ENCODE measurements at regions not wholly inside any gene's neighbourhood (a gene's known extent, or its start where the extent isn't known, plus 50 kb on each side); places are given as distances from the start of the nearest gene placed in this dataset.

DNA sequence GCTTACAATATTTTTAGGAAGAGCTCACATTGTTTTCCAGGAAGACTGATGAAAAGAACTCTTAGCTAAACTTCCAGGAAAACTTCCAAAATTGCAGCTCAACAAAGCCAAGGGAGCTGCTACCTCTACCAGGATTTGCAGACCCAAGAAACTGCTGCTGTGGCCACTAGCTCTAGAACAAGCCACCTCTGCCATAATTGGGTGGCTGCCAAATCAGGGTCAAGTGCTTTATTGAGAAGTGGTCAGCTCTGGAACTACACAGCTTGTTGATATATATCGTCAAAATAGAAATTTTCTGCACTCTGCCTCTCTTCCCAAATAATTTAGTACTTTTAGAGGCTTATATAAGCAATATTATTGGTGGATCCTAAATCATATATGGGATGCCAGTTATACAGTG lies 371.8 kb upstream of the CHORDC1 start:
- intact Hi-C loops (cut with micrococcal nuclease), result no loop called here

More for the DNA sequence above, 371.8 kb upstream of the CHORDC1 start:
- Histone ChIP-seq H3K9me1 (replicated peaks; ENCODE audit: control insufficient read depth, extremely low read depth, insufficient read depth, low read length) (no peaks in the 10 kb centered on the region), H3K36me3 (ENCODE audit: control insufficient read depth in 2 of 2, extremely low read depth in 1 of 2, insufficient read depth in 2 of 2, low read length in 2 of 2) (no peaks in the 10 kb centered on the region), H2AFZ (ENCODE audit: low read depth, low read length) (no peak overlapping the region), H3K4me3 (replicated peaks in 1 of 3; ENCODE audit: insufficient read depth in 1 of 3, low read depth in 1 of 3, low read length in 3 of 3) (no peak overlapping the region), H3K4me1 (ENCODE audit: control insufficient read depth, extremely low read depth, insufficient read depth, low read length) (no peaks in the 10 kb centered on the region), H3K9ac (replicated peaks; ENCODE audit: extremely low read depth, insufficient read depth, low read length) (no peak overlapping the region), H4K20me1 (replicated peaks; ENCODE audit: control insufficient read depth, extremely low read depth, insufficient read depth, low read length) (no peaks in the 10 kb centered on the region), H3K4me2 (ENCODE audit: insufficient read depth, low read length) (no peak overlapping the region), H3K9me3 (replicated peaks; ENCODE audit: control insufficient read depth, insufficient read depth, low read length) (no peaks in the 10 kb centered on the region), H3K27ac (ENCODE audit: insufficient read depth, low read depth, low read length) (no peak overlapping the region), H3K79me2 (ENCODE audit: control insufficient read depth, insufficient read depth, low read length) (no peaks in the 10 kb centered on the region), H3K27me3 (ENCODE audit: control insufficient read depth in 2 of 2, insufficient read depth in 2 of 2, low read length in 2 of 2) (no peaks in the 10 kb centered on the region)
- TF ChIP-seq POLR2AphosphoS5 (IDR thresholded peaks at IDR 0.05; ENCODE audit: insufficient read depth, low read depth, low read length) (no peak), POLR2A (IDR thresholded peaks at IDR 0.05; ENCODE audit: low read depth, low read length) (no peak), GATA2 (IDR thresholded peaks at IDR 0.05; ENCODE audit: insufficient read depth, insufficient read length, low read depth, low read length) (no peak), EZH2 (IDR thresholded peaks at IDR 0.05; ENCODE audit: borderline replicate concordance, low read depth, low read length, severe bottlenecking) (no peak), FOS (IDR thresholded peaks at IDR 0.05; ENCODE audit: borderline replicate concordance, insufficient read depth, low read length) (no peak), MYC (IDR thresholded peaks at IDR 0.05; ENCODE audit: low read depth, low read length) (no peak), JUN (IDR thresholded peaks at IDR 0.05; ENCODE audit: borderline replicate concordance, insufficient read depth, insufficient read length, low read depth) (no peak)
- TF ChIP-seq, protein P1, sequence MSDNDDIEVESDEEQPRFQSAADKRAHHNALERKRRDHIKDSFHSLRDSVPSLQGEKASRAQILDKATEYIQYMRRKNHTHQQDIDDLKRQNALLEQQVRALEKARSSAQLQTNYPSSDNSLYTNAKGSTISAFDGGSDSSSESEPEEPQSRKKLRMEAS (IDR thresholded peaks at IDR 0.05; ENCODE audit: insufficient read depth, insufficient read length), result no peak
- TF ChIP-seq, protein P2, sequence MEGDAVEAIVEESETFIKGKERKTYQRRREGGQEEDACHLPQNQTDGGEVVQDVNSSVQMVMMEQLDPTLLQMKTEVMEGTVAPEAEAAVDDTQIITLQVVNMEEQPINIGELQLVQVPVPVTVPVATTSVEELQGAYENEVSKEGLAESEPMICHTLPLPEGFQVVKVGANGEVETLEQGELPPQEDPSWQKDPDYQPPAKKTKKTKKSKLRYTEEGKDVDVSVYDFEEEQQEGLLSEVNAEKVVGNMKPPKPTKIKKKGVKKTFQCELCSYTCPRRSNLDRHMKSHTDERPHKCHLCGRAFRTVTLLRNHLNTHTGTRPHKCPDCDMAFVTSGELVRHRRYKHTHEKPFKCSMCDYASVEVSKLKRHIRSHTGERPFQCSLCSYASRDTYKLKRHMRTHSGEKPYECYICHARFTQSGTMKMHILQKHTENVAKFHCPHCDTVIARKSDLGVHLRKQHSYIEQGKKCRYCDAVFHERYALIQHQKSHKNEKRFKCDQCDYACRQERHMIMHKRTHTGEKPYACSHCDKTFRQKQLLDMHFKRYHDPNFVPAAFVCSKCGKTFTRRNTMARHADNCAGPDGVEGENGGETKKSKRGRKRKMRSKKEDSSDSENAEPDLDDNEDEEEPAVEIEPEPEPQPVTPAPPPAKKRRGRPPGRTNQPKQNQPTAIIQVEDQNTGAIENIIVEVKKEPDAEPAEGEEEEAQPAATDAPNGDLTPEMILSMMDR (IDR thresholded peaks at IDR 0.05; ENCODE audit: extremely low read depth in 1 of 2, insufficient read depth in 1 of 2, low read depth in 1 of 2, low read length in 2 of 2), result no peak
- FAIRE-seq (no peak), DNase-seq (ENCODE audit: low read depth, low spot score) (peak; percentile 1)
- CTCF ChIA-PET, result interaction anchor here (1.2 to 1.8 kb wide), 3 partner anchors 8 to 10 kb away, joined by 3 to 6 read pairs (median 4); no protein-coding TSS in a partner anchor
- POLR2A ChIA-PET, result no interaction called here
- dilution Hi-C loops (cut with MboI; ENCODE audit: extremely low pct_ligation_motif_present, low sequenced_read_pairs), result no loop called here
- BruUV-seq (replicated peaks), result no TSS peak

All from endothelial cell of umbilical vein (primary cell).